ENCODE measurements at regions not wholly inside any gene's neighbourhood (a gene's known extent, or its start where the extent isn't known, plus 50 kb on each side); places are given as distances from the start of the nearest gene placed in this dataset.

DNA sequence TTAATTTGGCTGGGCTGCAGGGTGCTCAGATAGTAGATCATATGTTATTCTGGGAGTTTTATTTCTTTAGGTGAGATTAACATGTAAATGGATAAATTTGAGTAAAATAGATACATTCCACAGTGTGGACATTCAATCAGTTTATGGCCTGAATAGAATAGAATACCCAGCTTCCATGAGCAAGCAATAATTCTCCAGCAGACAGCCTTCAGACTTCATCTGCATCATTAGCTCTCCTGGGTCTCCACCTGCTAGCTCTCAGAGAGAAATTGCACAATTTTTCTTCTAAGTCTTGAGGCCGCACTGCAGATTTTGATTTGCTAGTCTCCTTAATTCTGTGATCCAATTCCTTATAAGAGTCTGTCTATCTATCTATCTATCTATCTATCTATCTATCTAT, 420.3 kb upstream of the BOD1L1 start:
- H3K27me3 ChIP-seq = no peaks in the 10 kb centered on the region
- no peaks in the 10 kb centered on the region for H3K36me3 ChIP-seq
- no peak overlapping the region for H3K27ac ChIP-seq
- WGBS = 95% methylated on average over 1 of the region's 1 CpG
- H3K4me1 ChIP-seq = no peaks in the 10 kb centered on the region
- DNase-seq (ENCODE audit: low spot score in 2 of 2) = no peak
- no peak overlapping the region for H3K4me3 ChIP-seq
- TF ChIP-seq POLR2A (IDR thresholded peaks at IDR 0.05) = no peak
- no peak for TF ChIP-seq POLR2AphosphoS5 (IDR thresholded peaks at IDR 0.05)
- no peak for TF ChIP-seq EP300 (IDR thresholded peaks at IDR 0.05)
- TF ChIP-seq, protein P1, sequence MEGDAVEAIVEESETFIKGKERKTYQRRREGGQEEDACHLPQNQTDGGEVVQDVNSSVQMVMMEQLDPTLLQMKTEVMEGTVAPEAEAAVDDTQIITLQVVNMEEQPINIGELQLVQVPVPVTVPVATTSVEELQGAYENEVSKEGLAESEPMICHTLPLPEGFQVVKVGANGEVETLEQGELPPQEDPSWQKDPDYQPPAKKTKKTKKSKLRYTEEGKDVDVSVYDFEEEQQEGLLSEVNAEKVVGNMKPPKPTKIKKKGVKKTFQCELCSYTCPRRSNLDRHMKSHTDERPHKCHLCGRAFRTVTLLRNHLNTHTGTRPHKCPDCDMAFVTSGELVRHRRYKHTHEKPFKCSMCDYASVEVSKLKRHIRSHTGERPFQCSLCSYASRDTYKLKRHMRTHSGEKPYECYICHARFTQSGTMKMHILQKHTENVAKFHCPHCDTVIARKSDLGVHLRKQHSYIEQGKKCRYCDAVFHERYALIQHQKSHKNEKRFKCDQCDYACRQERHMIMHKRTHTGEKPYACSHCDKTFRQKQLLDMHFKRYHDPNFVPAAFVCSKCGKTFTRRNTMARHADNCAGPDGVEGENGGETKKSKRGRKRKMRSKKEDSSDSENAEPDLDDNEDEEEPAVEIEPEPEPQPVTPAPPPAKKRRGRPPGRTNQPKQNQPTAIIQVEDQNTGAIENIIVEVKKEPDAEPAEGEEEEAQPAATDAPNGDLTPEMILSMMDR (IDR thresholded peaks at IDR 0.05) = no peak
- no peaks in the 10 kb centered on the region for H3K9me3 ChIP-seq

DNA sequence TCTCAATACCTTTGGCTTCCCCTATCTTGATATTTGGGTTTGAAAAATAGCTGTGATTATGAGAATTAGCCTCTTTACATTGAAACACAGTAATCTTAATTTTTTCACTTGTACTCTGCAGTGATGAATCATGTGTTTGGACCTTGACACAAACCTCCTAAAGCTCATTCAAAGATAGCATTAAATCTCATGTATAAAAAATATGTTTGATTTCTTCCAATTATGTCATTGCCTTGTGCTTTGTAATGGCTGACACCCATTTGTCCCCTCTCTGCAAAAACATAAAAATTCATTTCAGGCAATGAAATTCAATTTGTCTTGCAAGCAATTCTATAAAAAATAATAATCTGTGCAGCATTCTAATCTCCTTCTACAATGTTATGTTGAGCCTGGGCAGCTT, 422.4 kb upstream of the BOD1L1 start:
- Histone ChIP-seq H3K4me1 (no peaks in the 10 kb centered on the region), H3K27ac (no peak overlapping the region), H3K27me3 (no peaks in the 10 kb centered on the region), H3K9me3 (no peaks in the 10 kb centered on the region), H3K4me3 (no peak overlapping the region), H3K36me3 (no peaks in the 10 kb centered on the region)
- DNase-seq (ENCODE audit: low spot score in 2 of 2) = no peak
- TF ChIP-seq EP300 (IDR thresholded peaks at IDR 0.05) = no peak
- no peak for TF ChIP-seq POLR2A (IDR thresholded peaks at IDR 0.05)
- TF ChIP-seq, protein P1 (IDR thresholded peaks at IDR 0.05) = no peak
- no peak for TF ChIP-seq POLR2AphosphoS5 (IDR thresholded peaks at IDR 0.05)

DNA sequence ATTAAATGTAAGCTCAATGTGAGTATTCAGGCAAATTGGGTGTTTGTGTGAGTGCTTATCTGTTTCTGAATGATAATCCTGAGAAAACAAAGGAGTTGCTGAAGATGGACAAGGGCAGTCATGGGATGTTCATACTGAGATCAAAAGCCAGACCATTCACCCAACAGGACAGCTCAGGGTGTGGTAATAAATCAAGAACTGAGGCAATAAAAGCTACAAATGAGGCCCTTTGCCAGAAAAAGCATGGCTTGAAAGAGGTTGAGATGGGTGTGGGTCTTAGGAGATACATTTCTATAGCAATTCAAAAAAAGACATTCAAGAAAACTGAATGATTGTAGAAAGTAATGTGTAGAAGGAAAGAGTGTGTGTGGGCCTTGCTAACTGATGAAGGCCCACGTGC, 425.8 kb upstream of the BOD1L1 start:
- Histone ChIP-seq H3K36me3 (no peaks in the 10 kb centered on the region), H3K27me3 (no peaks in the 10 kb centered on the region), H3K27ac (no peak overlapping the region), H3K9me3 (no peaks in the 10 kb centered on the region), H3K4me3 (no peak overlapping the region), H3K4me1 (no peaks in the 10 kb centered on the region)
- DNase-seq (ENCODE audit: low spot score in 2 of 2) = no peak
- TF ChIP-seq POLR2A (IDR thresholded peaks at IDR 0.05) = no peak
- TF ChIP-seq EP300 (IDR thresholded peaks at IDR 0.05) = no peak
- TF ChIP-seq POLR2AphosphoS5 (IDR thresholded peaks at IDR 0.05) = no peak
- TF ChIP-seq, protein P1 (IDR thresholded peaks at IDR 0.05) = no peak
- 52% methylated on average over 1 of the region's 1 CpG for WGBS

- no peak for TF ChIP-seq POLR2A (IDR thresholded peaks at IDR 0.05)
- no peak for TF ChIP-seq EP300 (IDR thresholded peaks at IDR 0.05)
- TF ChIP-seq POLR2AphosphoS5 (IDR thresholded peaks at IDR 0.05) = no peak
- TF ChIP-seq, protein P1 (IDR thresholded peaks at IDR 0.05) = no peak
Observed at GRCh38 chr4:14054391-14054790, 426.9 kb upstream of the BOD1L1 start.

GRCh38 chr4:14059006-14059405, 431.5 kb upstream of the BOD1L1 start:
- H3K27ac ChIP-seq = no peak overlapping the region
- H3K9me3 ChIP-seq = no peaks in the 10 kb centered on the region
- no peak for DNase-seq (ENCODE audit: low spot score in 2 of 2)
- no peaks in the 10 kb centered on the region for H3K36me3 ChIP-seq
- TF ChIP-seq, protein P1 (IDR thresholded peaks at IDR 0.05) = no peak
- TF ChIP-seq EP300 (IDR thresholded peaks at IDR 0.05) (no peak), POLR2AphosphoS5 (IDR thresholded peaks at IDR 0.05) (no peak), POLR2A (IDR thresholded peaks at IDR 0.05) (no peak)
- H3K4me1 ChIP-seq = no peaks in the 10 kb centered on the region
- H3K27me3 ChIP-seq = no peaks in the 10 kb centered on the region
- no peak overlapping the region for H3K4me3 ChIP-seq
- 43% methylated on average over 4 of the region's 4 CpGs for WGBS

More at GRCh38 chr4:14054391-14054790, 426.9 kb upstream of the BOD1L1 start:
- Histone ChIP-seq H3K4me1 (no peaks in the 10 kb centered on the region), H3K36me3 (no peaks in the 10 kb centered on the region), H3K27ac (no peak overlapping the region), H3K4me3 (no peak overlapping the region), H3K9me3 (no peaks in the 10 kb centered on the region), H3K27me3 (no peaks in the 10 kb centered on the region)
- no peak for DNase-seq (ENCODE audit: low spot score in 2 of 2)
- 46% methylated on average over 1 of the region's 1 CpG for whole genome bisulfite sequencing
